Keratinocyte (primary cell): ENCODE measurements at regions not wholly inside any gene's neighbourhood (a gene's known extent, or its start where the extent isn't known, plus 50 kb on each side); places are given as distances from the start of the nearest gene placed in this dataset.

Experiments
- DNase-seq: peaks from one replicate; pipeline ENCODE4 v3.0.0-alpha.2; 2011; ENCODE audit warnings: low read depth, missing footprints, low spot score
- FAIRE-seq: peaks from 2 replicates; lab custom pipeline; 2011; peaks lifted over from hg19 to GRCh38; lab: Jason Lieb, UNC
- H2AFZ ChIP-seq: 2 replicates; pipeline ENCODE4 v1.6.0; 2012; ENCODE audit warnings: low read length, control low read depth, inconsistent platforms; ENCODE audit not compliant: control insufficient read depth
- H3K27ac ChIP-seq: 2 replicates; pipeline ENCODE4 v1.5.1; 2011; ENCODE audit warnings: low read length; ENCODE audit not compliant: control insufficient read depth, insufficient read depth
- H3K27me3 ChIP-seq: 3 replicates; pipeline ENCODE4 v1.6.0; 2011; ENCODE audit warnings: low read length; ENCODE audit not compliant: control insufficient read depth, insufficient read depth; ENCODE audit errors: extremely low read depth
- H3K36me3 ChIP-seq, 2 experiments: 2 replicates in 1 of 2; 3 replicates in 1 of 2; pipeline ENCODE4 v1.5.1; 2011; ENCODE audit warnings: low read length in 2 of 2, mild to moderate bottlenecking in 1 of 2; ENCODE audit not compliant: control insufficient read depth in 2 of 2, insufficient read depth in 2 of 2; ENCODE audit errors: extremely low read depth in 1 of 2
- H3K4me1 ChIP-seq: 3 replicates; pipeline ENCODE4 v1.5.1; 2011; ENCODE audit warnings: low read length; ENCODE audit not compliant: control insufficient read depth, insufficient read depth; ENCODE audit errors: extremely low read depth
- H3K4me2 ChIP-seq: 3 replicates; pipeline ENCODE4 v1.6.0; 2011; ENCODE audit warnings: low read depth, low read length; ENCODE audit not compliant: control insufficient read depth, insufficient read depth; ENCODE audit errors: extremely low read depth
- H3K4me3 ChIP-seq, 3 experiments: fragments of 200-600 bp in 1 of 3; sonication (generic) in 1 of 3; 2 replicates in 2 of 3; 3 replicates in 1 of 3; pipeline ENCODE4 v1.5.1; 2011 to 2016; ENCODE audit warnings: low read length in 3 of 3, mild to moderate bottlenecking in 3 of 3, control low read depth in 2 of 3, inconsistent platforms in 1 of 3, low read depth in 1 of 3, mixed read lengths in 1 of 3, mixed run types in 1 of 3, moderate library complexity in 1 of 3; ENCODE audit not compliant: control insufficient read depth in 2 of 3, insufficient read depth in 2 of 3; ENCODE audit errors: extremely low read depth in 1 of 3
- H3K79me2 ChIP-seq: 2 replicates; pipeline ENCODE4 v1.6.0; 2012; ENCODE audit warnings: low read length; ENCODE audit not compliant: control insufficient read depth, insufficient read depth
- H3K9ac ChIP-seq: 3 replicates; pipeline ENCODE4 v1.6.0; 2011; ENCODE audit warnings: low read length; ENCODE audit not compliant: control insufficient read depth, insufficient read depth; ENCODE audit errors: extremely low read depth
- H3K9me1 ChIP-seq: 3 replicates; pipeline ENCODE4 v1.6.0; 2011; ENCODE audit warnings: low read length; ENCODE audit not compliant: control insufficient read depth, insufficient read depth; ENCODE audit errors: extremely low read depth
- H3K9me3 ChIP-seq: 2 replicates; pipeline ENCODE4 v1.5.1; 2012; ENCODE audit warnings: low read depth, low read length; ENCODE audit not compliant: control insufficient read depth
- H4K20me1 ChIP-seq: 3 replicates; pipeline ENCODE4 v1.6.0; 2011; ENCODE audit warnings: low read length; ENCODE audit not compliant: control insufficient read depth, insufficient read depth; ENCODE audit errors: extremely low read depth
- EZH2 ChIP-seq: IDR thresholded peaks from one replicate; pipeline ENCODE4 v1.6.1; 2012; ENCODE audit warnings: inconsistent platforms, mild to moderate bottlenecking, low read length, moderate library complexity
- dilution Hi-C: fragments of 300-500 bp; cut with MboI; formaldehyde crosslinking; loops from one replicate; pipeline ENCODE4 v1.7.0; 2020; ENCODE audit warnings: low sequenced_read_pairs; ENCODE audit not compliant: extremely low pct_ligation_motif_present
- TF ChIP-seq, protein P1 (sequence below), 3 experiments: IDR thresholded peaks in 1 of 3; conservative IDR thresholded peaks in 1 of 3; optimal IDR thresholded peaks in 1 of 3; 2 replicates in 2 of 3; 3 replicates in 1 of 3; pipeline versions ENCODE3 to v1.5.1; 2011; ENCODE audit warnings: low read length in 3 of 3, mild to moderate bottlenecking in 3 of 3, moderate library complexity in 2 of 3, control low read depth in 1 of 3, inconsistent platforms in 1 of 3; ENCODE audit not compliant: insufficient read depth in 2 of 3; ENCODE audit errors: extremely low read depth in 1 of 3

DNA sequence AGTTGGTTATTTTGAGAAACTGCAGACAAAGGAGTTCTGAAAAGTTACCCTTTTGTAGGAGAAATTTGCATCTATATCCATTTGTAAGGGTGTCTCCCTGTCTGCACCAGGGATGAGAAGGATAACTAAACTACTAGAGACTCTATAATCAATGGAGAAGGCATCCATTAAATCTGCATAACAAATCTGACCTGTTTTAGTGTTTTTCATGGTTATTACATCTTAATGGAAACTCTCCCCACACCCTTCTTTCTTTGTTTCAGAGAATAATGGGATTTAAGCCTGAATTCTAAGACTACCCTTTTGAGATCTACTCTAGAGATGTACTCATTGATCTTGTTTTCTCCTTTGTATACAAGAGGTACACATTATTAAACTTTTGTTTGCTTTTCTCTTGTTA, 82.0 kb upstream of the DAZL start:
- no peak overlapping the region for H3K9ac ChIP-seq
- H3K9me3 ChIP-seq: no peaks in the 10 kb centered on the region
- DNase-seq (no peak), FAIRE-seq (no peak)
- H4K20me1 ChIP-seq: no peaks in the 10 kb centered on the region
- H3K79me2 ChIP-seq: no peaks in the 10 kb centered on the region
- no peaks in the 10 kb centered on the region for H3K4me1 ChIP-seq
- H3K27me3 ChIP-seq: no peaks in the 10 kb centered on the region
- no peak overlapping the region for H2AFZ ChIP-seq
- no peak overlapping the region for H3K4me3 ChIP-seq
- H3K9me1 ChIP-seq: no peaks in the 10 kb centered on the region
- TF ChIP-seq, protein P1, sequence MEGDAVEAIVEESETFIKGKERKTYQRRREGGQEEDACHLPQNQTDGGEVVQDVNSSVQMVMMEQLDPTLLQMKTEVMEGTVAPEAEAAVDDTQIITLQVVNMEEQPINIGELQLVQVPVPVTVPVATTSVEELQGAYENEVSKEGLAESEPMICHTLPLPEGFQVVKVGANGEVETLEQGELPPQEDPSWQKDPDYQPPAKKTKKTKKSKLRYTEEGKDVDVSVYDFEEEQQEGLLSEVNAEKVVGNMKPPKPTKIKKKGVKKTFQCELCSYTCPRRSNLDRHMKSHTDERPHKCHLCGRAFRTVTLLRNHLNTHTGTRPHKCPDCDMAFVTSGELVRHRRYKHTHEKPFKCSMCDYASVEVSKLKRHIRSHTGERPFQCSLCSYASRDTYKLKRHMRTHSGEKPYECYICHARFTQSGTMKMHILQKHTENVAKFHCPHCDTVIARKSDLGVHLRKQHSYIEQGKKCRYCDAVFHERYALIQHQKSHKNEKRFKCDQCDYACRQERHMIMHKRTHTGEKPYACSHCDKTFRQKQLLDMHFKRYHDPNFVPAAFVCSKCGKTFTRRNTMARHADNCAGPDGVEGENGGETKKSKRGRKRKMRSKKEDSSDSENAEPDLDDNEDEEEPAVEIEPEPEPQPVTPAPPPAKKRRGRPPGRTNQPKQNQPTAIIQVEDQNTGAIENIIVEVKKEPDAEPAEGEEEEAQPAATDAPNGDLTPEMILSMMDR (optimal IDR thresholded peaks at IDR 0.05 in 1 of 3, IDR thresholded peaks at IDR 0.05 in 1 of 3, conservative IDR thresholded peaks at IDR 0.05 in 1 of 3; ENCODE audit: extremely low read depth in 1 of 3, insufficient read depth in 2 of 3, low read length in 3 of 3): no peak
- no peak for TF ChIP-seq EZH2
- no peak overlapping the region for H3K4me2 ChIP-seq
- H3K36me3 ChIP-seq: no peaks in the 10 kb centered on the region
- dilution Hi-C loops: no loop called here
- H3K27ac ChIP-seq: no peak overlapping the region

DNA sequence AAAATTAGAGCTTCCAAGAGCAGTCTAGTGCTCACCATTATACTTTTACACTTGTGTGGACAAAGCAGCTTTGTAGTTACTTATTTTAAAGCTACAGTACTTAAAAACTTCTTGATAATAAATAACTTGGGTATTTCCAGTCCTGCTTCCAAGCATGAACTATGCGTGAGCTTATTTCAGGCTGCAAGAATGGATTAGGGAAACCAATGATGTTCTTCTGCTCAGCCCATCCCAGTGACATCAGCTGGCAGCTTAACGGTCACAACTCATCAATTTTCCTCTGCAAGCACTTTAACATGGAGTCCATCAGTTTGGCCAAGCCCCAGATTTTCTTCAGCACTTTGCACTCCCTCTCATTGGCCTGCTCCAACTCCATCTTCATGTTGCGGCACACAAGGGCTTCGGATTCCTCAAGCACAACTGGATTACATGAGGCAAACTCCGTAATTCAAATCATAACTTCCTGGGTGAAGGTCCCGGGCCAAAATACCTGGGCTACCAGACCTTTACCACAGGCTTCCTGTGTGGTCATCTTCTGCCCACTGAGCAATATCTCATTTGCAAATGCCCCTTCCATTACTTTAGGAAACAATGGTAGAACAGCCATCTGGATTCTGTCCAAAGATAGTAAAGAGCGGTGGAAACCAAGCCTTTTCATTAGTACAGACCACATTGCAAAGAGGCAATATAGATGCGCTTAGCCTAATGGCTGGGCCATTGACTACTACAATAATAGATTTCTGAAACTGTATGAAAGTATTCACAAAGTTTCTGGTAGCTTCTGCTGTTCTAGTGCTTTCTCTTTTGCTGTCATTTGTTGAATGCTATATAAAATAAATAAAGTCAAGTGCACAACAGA, 87.5 kb upstream of the DAZL start:
- DNase-seq (no peak), FAIRE-seq (no peak)
- Histone ChIP-seq H3K36me3 (no peaks in the 10 kb centered on the region), H3K4me2 (no peak overlapping the region), H3K27me3 (no peaks in the 10 kb centered on the region), H3K27ac (no peak overlapping the region), H3K4me3 (no peak overlapping the region), H3K79me2 (no peaks in the 10 kb centered on the region), H2AFZ (no peak overlapping the region), H4K20me1 (no peaks in the 10 kb centered on the region), H3K9me3 (no peaks in the 10 kb centered on the region), H3K4me1 (no peaks in the 10 kb centered on the region), H3K9ac (no peak overlapping the region), H3K9me1 (no peaks in the 10 kb centered on the region)
- TF ChIP-seq, protein P1 (optimal IDR thresholded peaks at IDR 0.05 in 1 of 3, IDR thresholded peaks at IDR 0.05 in 1 of 3, conservative IDR thresholded peaks at IDR 0.05 in 1 of 3; ENCODE audit: extremely low read depth in 1 of 3, insufficient read depth in 2 of 3, low read length in 3 of 3): no peak
- TF ChIP-seq EZH2: no peak
- dilution Hi-C loops: no loop called here
